DOHH2 (cell line): ENCODE measurements at regions not wholly inside any gene's neighbourhood (a gene's known extent, or its start where the extent isn't known, plus 50 kb on each side); places are given as distances from the start of the nearest gene placed in this dataset.

Experiments
- CTCF ChIP-seq: fragments of 200-600 bp; sonication (generic); IDR thresholded peaks from one replicate; pipeline ENCODE4 v1.5.1; 2014; ENCODE audit warnings: antibody characterized with exemption, mild to moderate bottlenecking, low read depth, low read length; ENCODE audit not compliant: poor library complexity, severe bottlenecking
- EZH2phosphoT487 ChIP-seq: fragments of 200-600 bp; sonication (generic); IDR thresholded peaks from 2 replicates; pipeline ENCODE4 v1.6.1; 2017; ENCODE audit warnings: borderline replicate concordance, mild to moderate bottlenecking, antibody characterized with exemption, low read length, moderate library complexity, mixed read lengths

GRCh38 chr2:239720361-239721360 is 304.5 kb downstream of the NDUFA10 start:
- TF ChIP-seq CTCF (no peak), EZH2phosphoT487 (no peak)
